ENCODE measurements at regions not wholly inside any gene's neighbourhood (a gene's known extent, or its start where the extent isn't known, plus 50 kb on each side); places are given as distances from the start of the nearest gene placed in this dataset.

- Histone ChIP-seq H4K20me1 (replicated peaks; ENCODE audit: insufficient read depth) (no peaks in the 10 kb centered on the region), H3K9me2 (ENCODE audit: insufficient read depth) (peaks cover 7% of the 10 kb centered on the region; the same call in 1 of the 2 replicates), H3K27me3 (ENCODE audit: insufficient read depth) (no peaks in the 10 kb centered on the region), H2AFZ (no peak overlapping the region), H3K27ac (ENCODE audit: low read depth) (no peak overlapping the region), H3F3A (replicated peaks; ENCODE audit: low read depth) (no peaks in the 10 kb centered on the region), H3K4me1 (ENCODE audit: insufficient read depth) (no peaks in the 10 kb centered on the region), H3K79me2 (replicated peaks; ENCODE audit: insufficient read depth) (no peaks in the 10 kb centered on the region), H3K4me3 (no peak overlapping the region), H3K4me2 (no peak overlapping the region), H3K36me3 (ENCODE audit: insufficient read depth) (no peaks in the 10 kb centered on the region)
- Mint-ChIP-seq H3K36me3 (ENCODE audit: low read depth) (peaks cover 15% of the 10 kb centered on the region), H3K27me3 (ENCODE audit: insufficient read depth, low read depth, poor library complexity) (no peaks in the 10 kb centered on the region), H3K27ac (no peak overlapping the region), H3K9me3 (peaks cover 13% of the 10 kb centered on the region), H3K4me1 (no peaks in the 10 kb centered on the region; the same call in 2 of the 3 replicates), H3K4me3 (no peak overlapping the region)
- no peak for TF ChIP-seq ZNF462 (CRISPR knock-in tag; IDR thresholded peaks at IDR 0.05)
- TF ChIP-seq EZH2phosphoT487 (IDR thresholded peaks at IDR 0.05; ENCODE audit: unreplicated experiment) = no peak
- TF ChIP-seq CTCF (conservative IDR thresholded peaks at IDR 0.05; ENCODE audit: low read depth in 2 of 2) = no peak
- TF ChIP-seq POLR2AphosphoS5 (IDR thresholded peaks at IDR 0.05; ENCODE audit: low read depth) = no peak
- TF ChIP-seq NANOG (IDR thresholded peaks at IDR 0.05; ENCODE audit: borderline replicate concordance) = no peak
- TF ChIP-seq STAT1 (IDR thresholded peaks at IDR 0.05; ENCODE audit: unreplicated experiment) = no peak
- no peak for TF ChIP-seq ETS1 (IDR thresholded peaks at IDR 0.05)
- no peak for TF ChIP-seq ZNF331 (CRISPR knock-in tag; IDR thresholded peaks at IDR 0.05; ENCODE audit: low read depth)
- TF ChIP-seq ZNF114 (CRISPR knock-in tag; IDR thresholded peaks at IDR 0.05) = no peak
- TF ChIP-seq CREB1 (CRISPR knock-in tag; IDR thresholded peaks at IDR 0.05; ENCODE audit: low read depth) = no peak
- TF ChIP-seq EZH2 (IDR thresholded peaks at IDR 0.05; ENCODE audit: low read depth, unreplicated experiment) = no peak
- TF ChIP-seq JUNB (IDR thresholded peaks at IDR 0.05; ENCODE audit: unreplicated experiment) = no peak
- no peak for TF ChIP-seq REST (IDR thresholded peaks at IDR 0.05; ENCODE audit: unreplicated experiment)
- ATAC-seq = no peak
- no peak for DNase-seq (ENCODE audit: low spot score)
These were observed 662.6 kb downstream of the LRFN5 start for GRCh38 chr14:42269234-42269633.

All from GM23338 (cell line).